ENCODE measurements at regions not wholly inside any gene's neighbourhood (a gene's known extent, or its start where the extent isn't known, plus 50 kb on each side); places are given as distances from the start of the nearest gene placed in this dataset.

GRCh38 chr5:126373375-126374108 is 49.7 kb upstream of the GRAMD2B start:
- no peak overlapping the region for H3K4me3 ChIP-seq (ENCODE audit: control insufficient read depth, low read depth, low read length)
- no peak for DNase-seq (ENCODE audit: low read depth)
- no peak for TF ChIP-seq CTCF (conservative IDR thresholded peaks at IDR 0.05; ENCODE audit: control insufficient read depth, insufficient read depth, low read depth, low read length)

Measured in fibroblast of mammary gland (primary cell).